Nephron progenitor cell (in vitro differentiated cells): ENCODE measurements at regions not wholly inside any gene's neighbourhood (a gene's known extent, or its start where the extent isn't known, plus 50 kb on each side); places are given as distances from the start of the nearest gene placed in this dataset.

Experiments used
- DNase-seq: peaks from one replicate; pipeline ENCODE4 v3.0.0; 2021
- H3K27ac Mint-ChIP-seq: 2 replicates; pipeline ENCODE4 v1.8.0; 2021; ENCODE audit warnings: mild to moderate bottlenecking, moderate library complexity, mixed read lengths
- H3K27me3 Mint-ChIP-seq: 2 replicates; pipeline ENCODE4 v1.8.0; 2021; ENCODE audit warnings: mild to moderate bottlenecking, low read depth, mixed read lengths; ENCODE audit not compliant: poor library complexity
- H3K36me3 Mint-ChIP-seq: 2 replicates; pipeline ENCODE4 v1.8.0; 2021; ENCODE audit warnings: low read depth, mixed read lengths
- H3K4me1 Mint-ChIP-seq: 2 replicates; pipeline ENCODE4 v1.8.0; 2021; ENCODE audit warnings: mixed read lengths
- H3K4me3 Mint-ChIP-seq: 2 replicates; pipeline ENCODE4 v1.8.0; 2021; ENCODE audit warnings: mild to moderate bottlenecking, moderate library complexity, mixed read lengths
- H3K9me3 Mint-ChIP-seq: 2 replicates; pipeline ENCODE4 v1.8.0; 2021; ENCODE audit warnings: mild to moderate bottlenecking, moderate library complexity, mixed read lengths
- CTCF ChIP-seq: fragments of 200-600 bp; sonication (generic); IDR thresholded peaks from 2 replicates; pipeline ENCODE4 v1.5.0; 2021; ENCODE audit warnings: antibody characterized with exemption

- TF ChIP-seq CTCF: no peak
- no peak for DNase-seq
- H3K27me3 Mint-ChIP-seq: no peaks in the 10 kb centered on the region
- H3K4me3 Mint-ChIP-seq: no peak overlapping the region
- peaks cover 15% of the 10 kb centered on the region for H3K4me1 Mint-ChIP-seq
- H3K36me3 Mint-ChIP-seq: no peaks in the 10 kb centered on the region
- peaks cover 11% of the 10 kb centered on the region for H3K9me3 Mint-ChIP-seq
- H3K27ac Mint-ChIP-seq: no peak overlapping the region
Observed at GRCh38 chr14:89635615-89636014, 218.6 kb upstream of the FOXN3 start.

GRCh38 chr14:89634037-89634436 lies 217.0 kb upstream of the FOXN3 start:
- Mint-ChIP-seq H3K4me1 (peaks cover 25% of the 10 kb centered on the region), H3K9me3 (peaks cover 7% of the 10 kb centered on the region), H3K27ac (no peak overlapping the region), H3K27me3 (no peaks in the 10 kb centered on the region), H3K4me3 (no peak overlapping the region), H3K36me3 (no peaks in the 10 kb centered on the region)
- DNase-seq: no peak
- TF ChIP-seq CTCF: no peak

- TF ChIP-seq CTCF: no peak
- H3K9me3 Mint-ChIP-seq: peaks cover 5% of the 10 kb centered on the region
- peak overlapping the region; percentile 37 for H3K4me3 Mint-ChIP-seq
- peaks cover 3% of the 10 kb centered on the region for H3K27me3 Mint-ChIP-seq
- peak; percentile 45 for DNase-seq
- peak overlapping the region; percentile 86 for H3K27ac Mint-ChIP-seq
- peaks cover 45% of the 10 kb centered on the region for H3K4me1 Mint-ChIP-seq
- no peaks in the 10 kb centered on the region for H3K36me3 Mint-ChIP-seq
Observed at GRCh38 chr14:89630101-89630829, 213.2 kb upstream of the FOXN3 start.

GRCh38 chr14:89629383-89629782 lies 212.3 kb upstream of the FOXN3 start:
- DNase-seq: no peak
- peaks cover 53% of the 10 kb centered on the region for H3K4me1 Mint-ChIP-seq
- no peaks in the 10 kb centered on the region for H3K36me3 Mint-ChIP-seq
- peak overlapping the region; percentile 5 for H3K4me3 Mint-ChIP-seq
- peaks cover 5% of the 10 kb centered on the region for H3K9me3 Mint-ChIP-seq
- TF ChIP-seq CTCF: no peak
- H3K27ac Mint-ChIP-seq: no peak overlapping the region
- H3K27me3 Mint-ChIP-seq: peaks cover 3% of the 10 kb centered on the region

- DNase-seq: no peak
- H3K36me3 Mint-ChIP-seq: no peaks in the 10 kb centered on the region
- peaks cover 3% of the 10 kb centered on the region for H3K27me3 Mint-ChIP-seq
- TF ChIP-seq CTCF: no peak
- peaks cover 53% of the 10 kb centered on the region for H3K4me1 Mint-ChIP-seq
- H3K4me3 Mint-ChIP-seq: no peak overlapping the region
- peaks cover 5% of the 10 kb centered on the region for H3K9me3 Mint-ChIP-seq
- no peak overlapping the region for H3K27ac Mint-ChIP-seq
Observed at GRCh38 chr14:89628521-89628920, 211.5 kb upstream of the FOXN3 start.

GRCh38 chr14:89626233-89626806 lies 209.3 kb upstream of the FOXN3 start:
- Mint-ChIP-seq H3K4me3 (no peak overlapping the region), H3K27me3 (peaks cover 10% of the 10 kb centered on the region), H3K36me3 (no peaks in the 10 kb centered on the region), H3K27ac (no peak overlapping the region), H3K9me3 (peaks cover 5% of the 10 kb centered on the region), H3K4me1 (peaks cover 65% of the 10 kb centered on the region)
- TF ChIP-seq CTCF: no peak
- DNase-seq: no peak
